HepG2 (cell line): ENCODE measurements at regions not wholly inside any gene's neighbourhood (a gene's known extent, or its start where the extent isn't known, plus 50 kb on each side); places are given as distances from the start of the nearest gene placed in this dataset.

ENCODE experiments used
- ATAC-seq: fragments of 200-7000 bp; cut with Tn5 transposase; 3 replicates; pipeline ENCODE4 v1.9.1; 2020; ENCODE audit warnings: mild to moderate bottlenecking, moderate library complexity
- BruUV-seq: library from RNA; stranded (reverse); fragments of 400-500 nt; replicated peaks from 2 replicates; lab custom pipeline; 2021; lab: Mats Ljungman, UMichigan
- CTCF ChIA-PET: fragments of 300-600 bp; formaldehyde crosslinking; extraction: SDS; loops from one replicate; lab custom pipeline; 2021; ENCODE audit warnings: low total read pairs, inconsistent platforms, low intra/inter-chr PET ratio; lab: Yijun Ruan, JAX
- POLR2A ChIA-PET: fragments of 350-600 bp; sonication (Branson Sonifier 250); formaldehyde crosslinking; loops from one replicate; lab custom pipeline; 2020; ENCODE audit warnings: antibody characterized with exemption, inconsistent platforms; lab: Yijun Ruan, JAX
- DNase-seq: peaks from one replicate; pipeline ENCODE4 v3.0.0-alpha.2; 2015; ENCODE audit warnings: low spot score
- FAIRE-seq: peaks from 3 replicates; lab custom pipeline; 2011; peaks lifted over from hg19 to GRCh38; lab: Jason Lieb, UNC
- H2AFZ ChIP-seq: one replicate; pipeline ENCODE4 v1.6.1; 2011; ENCODE audit warnings: low read length, inconsistent platforms
- H3K27ac ChIP-seq: fragments of 300-600 bp; 3 replicates; pipeline ENCODE4 v1.8.0; 2011; ENCODE audit warnings: mixed run types, mild to moderate bottlenecking, mixed read lengths, low read length, inconsistent platforms; ENCODE audit not compliant: insufficient read depth; ENCODE audit errors: extremely low read length
- H3K27me3 ChIP-seq, 2 experiments: fragments of 200-600 bp in 1 of 2; 2 replicates in 1 of 2; 3 replicates in 1 of 2; pipeline versions ENCODE4 v1.6.0 to v1.8.0; 2011; ENCODE audit warnings: low read length in 2 of 2, mild to moderate bottlenecking in 2 of 2, moderate library complexity in 2 of 2, inconsistent platforms in 1 of 2; ENCODE audit not compliant: insufficient read depth in 2 of 2, control insufficient read depth in 1 of 2
- H3K36me3 ChIP-seq, 2 experiments: fragments of 200-600 bp in 1 of 2; replicated peaks in 1 of 2; 2 replicates in 1 of 2; 3 replicates in 1 of 2; pipeline versions ENCODE4 v1.5.1 to v1.8.0; 2011; ENCODE audit warnings: low read length in 2 of 2, inconsistent platforms in 1 of 2; ENCODE audit not compliant: insufficient read depth in 2 of 2, control insufficient read depth in 1 of 2
- H3K4me1 ChIP-seq: 2 replicates; pipeline ENCODE4 v1.5.1; 2012; ENCODE audit warnings: low read length, inconsistent platforms; ENCODE audit not compliant: insufficient read depth
- H3K4me2 ChIP-seq: 2 replicates; pipeline ENCODE4 v1.6.0; 2011; ENCODE audit warnings: low read depth, low read length, inconsistent platforms
- H3K4me3 ChIP-seq, 3 experiments: fragments of 200-600 bp in 1 of 3; sonication (generic), shearing (Covaris generic) in 1 of 3; replicated peaks in 1 of 3; 2 replicates each; pipeline ENCODE4 v1.5.1; 2011 to 2016; ENCODE audit warnings: low read length in 3 of 3, inconsistent platforms in 2 of 3, low read depth in 2 of 3, mild to moderate bottlenecking in 2 of 3, control low read depth in 1 of 3, mixed read lengths in 1 of 3; ENCODE audit not compliant: insufficient read depth in 1 of 3
- H3K79me2 ChIP-seq: one replicate; pipeline ENCODE4 v1.6.1; 2011; ENCODE audit warnings: low read length, inconsistent platforms; ENCODE audit not compliant: insufficient read depth
- H3K9ac ChIP-seq: 2 replicates; pipeline ENCODE4 v1.6.0; 2011; ENCODE audit warnings: mild to moderate bottlenecking, low read depth, low read length, inconsistent platforms; ENCODE audit not compliant: insufficient read depth
- H3K9me3 ChIP-seq: 2 replicates; pipeline ENCODE4 v1.5.1; 2012; ENCODE audit warnings: mild to moderate bottlenecking, low read length
- H4K20me1 ChIP-seq: 2 replicates; pipeline ENCODE4 v1.6.0; 2011; ENCODE audit warnings: inconsistent platforms, mild to moderate bottlenecking, low read length, moderate library complexity; ENCODE audit not compliant: insufficient read depth
- ATF7-NPFF ChIP-seq: sonication (generic); formaldehyde crosslinking; IDR thresholded peaks from 2 replicates; pipeline ENCODE4 v1.8.1; 2023; ENCODE audit warnings: mild to moderate bottlenecking, low read depth, missing genetic modification reagents, moderate library complexity
- BCL6 ChIP-seq: IDR thresholded peaks from 2 replicates; pipeline ENCODE4 v1.6.1; 2016; ENCODE audit warnings: missing genetic modification reagents, missing compliant biosample characterization
- CSRNP2 ChIP-seq: sonication (generic); formaldehyde crosslinking; conservative IDR thresholded peaks from 2 replicates; pipeline ENCODE4 v1.8.0; 2022; ENCODE audit warnings: low read depth, missing genetic modification reagents
- ELF3 ChIP-seq: IDR thresholded peaks from 2 replicates; pipeline ENCODE4 v1.6.1; 2016; ENCODE audit warnings: missing genetic modification reagents, missing compliant biosample characterization
- GABPA ChIP-seq, 2 experiments: IDR thresholded peaks; 2 replicates each; pipeline ENCODE4 v1.6.1; 2011 to 2016; ENCODE audit warnings: low read depth in 2 of 2, low read length in 1 of 2, missing biosample characterization in 1 of 2, missing genetic modification characterization in 1 of 2
- KMT2A ChIP-seq: sonication (generic); formaldehyde crosslinking; IDR thresholded peaks from 2 replicates; pipeline ENCODE4 v1.4.0; 2020; ENCODE audit warnings: missing genetic modification reagents
- NCOA2 ChIP-seq: sonication (generic); formaldehyde crosslinking; IDR thresholded peaks from 2 replicates; pipeline ENCODE4 v1.8.0; 2022; ENCODE audit warnings: inconsistent platforms
- RAD21 ChIP-seq: fragments of 450-650 bp; formaldehyde crosslinking; IDR thresholded peaks from 2 replicates; pipeline ENCODE4 v1.5.0; 2020; ENCODE audit warnings: mild to moderate bottlenecking
- TBP ChIP-seq: sonication (generic); formaldehyde crosslinking; IDR thresholded peaks from 2 replicates; pipeline ENCODE4 v1.5.0; 2020; ENCODE audit warnings: missing genetic modification reagents
- ZBTB49 ChIP-seq: sonication (generic); formaldehyde crosslinking; IDR thresholded peaks from 2 replicates; pipeline ENCODE4 v1.4.0; 2020; ENCODE audit warnings: missing genetic modification reagents, borderline replicate concordance
- ZNF414 ChIP-seq: sonication (generic); formaldehyde crosslinking; IDR thresholded peaks from 2 replicates; pipeline ENCODE4 v1.5.0; 2020; ENCODE audit warnings: missing genetic modification reagents
- ZNF549 ChIP-seq: sonication (generic); formaldehyde crosslinking; IDR thresholded peaks from 2 replicates; pipeline ENCODE4 v1.5.0; 2020; ENCODE audit warnings: missing genetic modification reagents
- ZNF770 ChIP-seq: sonication (generic); formaldehyde crosslinking; IDR thresholded peaks from 2 replicates; pipeline ENCODE4 v1.5.0; 2020; ENCODE audit warnings: mild to moderate bottlenecking, missing genetic modification reagents
- WGBS: methylation state at CpG from one replicate; pipeline ENCODE4 v1.1.6; 2017; ENCODE audit warnings: low lambda C conversion rate; 5-methylcytosine and 5-hydroxymethylcytosine counted together
- in situ Hi-C: cut with HindIII; loops from 2 replicates; pipeline ENCODE4 v1.10.0; 2017; ENCODE audit warnings: low pct_unique_long_range_greater_than_20kb; ENCODE audit not compliant: extremely low pct_ligation_motif_present
- intact Hi-C: fragments of 100-400 bp; cut with micrococcal nuclease; formaldehyde crosslinking; loops from one replicate; pipeline ENCODE4 v1.10.0; 2022; ENCODE audit not compliant: unreplicated experiment
- TF ChIP-seq, protein P1 (sequence below): IDR thresholded peaks from 2 replicates; pipeline ENCODE4 v1.6.1; 2018; ENCODE audit warnings: missing genetic modification reagents, mild to moderate bottlenecking, missing compliant biosample characterization

DNA sequence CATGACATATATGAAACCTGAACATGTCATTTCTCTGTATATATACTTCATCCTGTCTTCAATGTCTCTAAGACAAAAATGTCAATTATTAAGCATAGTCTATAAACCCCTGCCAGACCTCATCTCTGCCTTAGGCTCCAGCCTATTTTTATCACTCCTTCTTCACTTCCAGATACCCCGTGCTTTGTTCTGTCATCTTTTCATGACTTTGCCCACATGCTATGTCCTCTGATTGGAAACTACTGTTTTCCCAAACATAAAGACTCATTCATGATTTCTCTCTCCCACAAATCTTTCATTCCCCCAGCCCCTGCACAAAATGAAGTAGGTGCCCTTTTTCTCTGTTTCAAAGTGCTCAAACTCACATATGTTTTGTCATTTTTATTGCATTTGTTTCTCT lies 1503.9 kb downstream of the DPP10 start:
- BruUV-seq, result no TSS peak
- no peak overlapping the region for H3K4me3 ChIP-seq
- H3K4me1 ChIP-seq, result no peaks in the 10 kb centered on the region
- H3K27me3 ChIP-seq, result no peaks in the 10 kb centered on the region
- TF ChIP-seq ELF3 (CRISPR knock-in tag) (no peak), TBP (CRISPR knock-in tag) (no peak), ATF7-NPFF (no peak), KMT2A (no peak), ZNF549 (no peak), ZNF414 (CRISPR knock-in tag) (no peak), CSRNP2 (CRISPR knock-in tag) (no peak), GABPA (IDR thresholded peaks at IDR 0.05; ENCODE audit: low read depth, low read length) (no peak), GABPA (CRISPR knock-in tag; IDR thresholded peaks at IDR 0.05; ENCODE audit: low read depth) (no peak), NCOA2 (CRISPR knock-in tag) (no peak), ZNF770 (CRISPR knock-in tag) (no peak), ZBTB49 (no peak), BCL6 (CRISPR knock-in tag) (no peak), RAD21 (CRISPR knock-in tag) (no peak)
- TF ChIP-seq, protein P1, sequence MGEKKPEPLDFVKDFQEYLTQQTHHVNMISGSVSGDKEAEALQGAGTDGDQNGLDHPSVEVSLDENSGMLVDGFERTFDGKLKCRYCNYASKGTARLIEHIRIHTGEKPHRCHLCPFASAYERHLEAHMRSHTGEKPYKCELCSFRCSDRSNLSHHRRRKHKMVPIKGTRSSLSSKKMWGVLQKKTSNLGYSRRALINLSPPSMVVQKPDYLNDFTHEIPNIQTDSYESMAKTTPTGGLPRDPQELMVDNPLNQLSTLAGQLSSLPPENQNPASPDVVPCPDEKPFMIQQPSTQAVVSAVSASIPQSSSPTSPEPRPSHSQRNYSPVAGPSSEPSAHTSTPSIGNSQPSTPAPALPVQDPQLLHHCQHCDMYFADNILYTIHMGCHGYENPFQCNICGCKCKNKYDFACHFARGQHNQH, result no peak
- intact Hi-C loops (no loop called here), in situ Hi-C loops (no loop called here)
- ATAC-seq, result no peak
- no peak overlapping the region for H3K27ac ChIP-seq
- no peak for FAIRE-seq
- H3K9me3 ChIP-seq, result peaks cover 86% of the 10 kb centered on the region
- H3K9ac ChIP-seq, result no peak overlapping the region
- no peak overlapping the region for H3K4me2 ChIP-seq
- no peaks in the 10 kb centered on the region for H3K79me2 ChIP-seq
- POLR2A ChIA-PET, result no interaction called here
- H4K20me1 ChIP-seq, result no peaks in the 10 kb centered on the region
- WGBS, result 9% methylated on average over 1 of the region's 1 CpG
- H3K36me3 ChIP-seq, result no peaks in the 10 kb centered on the region
- CTCF ChIA-PET, result no interaction called here
- DNase-seq, result no peak
- no peak overlapping the region for H2AFZ ChIP-seq
